ENCODE measurements at regions not wholly inside any gene's neighbourhood (a gene's known extent, or its start where the extent isn't known, plus 50 kb on each side); places are given as distances from the start of the nearest gene placed in this dataset.
"Not testable (repeated sequence)": the region's sequence is repeated elsewhere in the genome, so short reads cannot be mapped to it uniquely, and the experiment has no call there.

GRCh38 chr3:81198216-81198615 lies 563.2 kb downstream of the GBE1 start:
- FAIRE-seq (no peak), DNase-seq (ENCODE audit: insufficient read length, low spot score) (no peak)

DNA sequence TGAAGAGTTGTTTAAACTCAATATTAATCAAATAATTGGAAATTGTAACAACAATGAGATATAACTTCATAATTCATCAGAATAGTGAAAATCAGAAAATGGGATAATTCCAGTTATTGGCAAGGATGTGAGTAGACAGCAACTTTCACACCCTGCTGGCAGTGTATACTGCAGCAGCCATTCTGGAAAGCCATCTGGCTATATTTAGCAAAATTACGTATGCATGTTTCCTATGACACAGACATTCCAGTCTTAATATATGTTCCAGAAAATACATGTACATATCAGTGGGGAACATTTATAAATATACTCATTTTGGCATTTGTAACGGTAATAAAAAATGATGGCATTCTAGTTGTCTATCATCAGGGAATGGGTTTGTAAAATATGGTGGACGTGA lies 564.1 kb downstream of the GBE1 start:
- FAIRE-seq (no peak), DNase-seq (ENCODE audit: insufficient read length, low spot score) (no peak)

GRCh38 chr3:81195478-81195877 lies 566.0 kb downstream of the GBE1 start:
- FAIRE-seq (no peak), DNase-seq (ENCODE audit: insufficient read length, low spot score) (no peak)

GRCh38 chr3:81186412-81186811 lies 575.0 kb downstream of the GBE1 start:
- no peak for FAIRE-seq
- no peak for DNase-seq (ENCODE audit: insufficient read length, low spot score)

DNA sequence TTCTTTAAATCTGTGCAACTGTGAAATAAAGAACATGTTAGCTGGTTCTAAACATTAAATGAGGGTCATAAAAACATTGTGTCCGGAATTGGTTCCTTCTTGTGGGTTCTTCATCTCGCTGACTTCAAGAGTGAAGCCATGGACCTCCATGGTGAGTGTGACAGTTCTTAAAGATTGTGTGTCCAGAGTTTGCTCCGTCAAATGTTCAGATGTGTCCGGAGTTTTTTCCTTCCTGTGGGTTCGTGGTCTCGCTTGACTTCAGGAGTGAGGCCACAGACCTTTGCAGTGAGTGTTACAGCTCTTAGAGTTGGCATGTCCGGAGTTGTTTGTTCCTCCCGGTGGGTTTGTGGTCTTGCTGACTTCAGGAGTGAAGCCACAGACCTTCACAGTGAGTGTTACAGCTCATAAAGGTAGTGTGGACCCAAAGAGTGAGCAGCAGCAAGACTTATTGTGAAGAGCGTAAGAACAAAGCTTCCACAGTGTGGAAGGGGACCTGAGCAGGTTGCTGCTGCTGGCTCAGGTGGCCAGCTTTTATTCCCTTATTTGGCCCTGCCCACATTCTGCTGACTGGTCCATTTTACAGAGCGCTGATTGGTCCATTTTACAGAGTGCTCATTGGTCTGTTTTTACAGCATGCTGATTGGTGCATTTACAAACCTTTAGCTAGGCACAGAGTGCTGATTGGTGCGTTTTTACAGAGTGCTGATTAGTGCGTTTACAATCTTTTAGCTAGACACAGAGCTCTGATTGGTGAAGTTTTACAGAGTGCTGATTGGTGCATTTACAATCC lies 579.2 kb downstream of the GBE1 start:
- not testable (repeated sequence) for FAIRE-seq

GRCh38 chr3:81173514-81173913 lies 587.9 kb downstream of the GBE1 start:
- FAIRE-seq (no peak), DNase-seq (ENCODE audit: insufficient read length, low spot score) (no peak)

More for the DNA sequence above, 579.2 kb downstream of the GBE1 start:
- DNase-seq (ENCODE audit: insufficient read length, low spot score) = not testable (repeated sequence)

DNA sequence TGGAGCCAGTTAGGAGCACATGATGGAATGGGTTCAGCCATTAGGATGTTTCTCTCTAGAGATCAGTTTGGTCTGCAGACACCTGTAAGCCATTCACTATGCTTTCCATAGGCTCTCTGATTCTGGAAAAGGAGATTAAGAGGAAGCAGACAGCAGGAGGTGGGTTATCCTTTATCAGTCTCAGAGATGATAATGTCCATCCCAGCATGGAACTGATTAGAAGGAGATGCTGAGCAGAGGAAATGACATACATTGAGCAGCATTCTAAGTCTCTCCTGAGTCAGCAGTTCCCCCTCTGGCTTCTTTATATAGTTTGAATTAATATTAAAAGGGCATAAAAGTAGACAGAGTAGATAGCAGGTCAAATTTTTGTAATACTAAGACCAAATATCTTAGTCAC lies 591.1 kb downstream of the GBE1 start:
- DNase-seq (ENCODE audit: insufficient read length, low spot score) (no peak), FAIRE-seq (no peak)

DNA sequence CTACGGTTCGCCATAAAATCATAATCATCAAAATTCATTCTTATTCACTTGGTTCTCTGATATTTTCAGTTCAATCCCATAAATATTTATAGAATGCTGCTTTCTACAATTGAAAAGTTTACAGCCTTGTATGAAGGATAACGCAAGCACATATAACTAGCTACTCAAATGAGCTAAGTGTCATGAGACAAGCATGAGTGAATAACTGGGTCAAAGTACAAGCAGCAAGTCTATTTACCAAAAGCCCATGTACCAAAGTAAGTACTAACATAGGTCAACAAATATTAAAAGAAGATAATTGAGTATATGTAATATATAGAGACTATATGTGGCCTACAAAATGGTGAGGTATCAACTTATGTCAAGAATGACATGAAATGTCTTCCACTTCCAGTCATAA lies 596.6 kb downstream of the GBE1 start:
- DNase-seq (ENCODE audit: insufficient read length, low spot score) = no peak
- no peak for FAIRE-seq

DNA sequence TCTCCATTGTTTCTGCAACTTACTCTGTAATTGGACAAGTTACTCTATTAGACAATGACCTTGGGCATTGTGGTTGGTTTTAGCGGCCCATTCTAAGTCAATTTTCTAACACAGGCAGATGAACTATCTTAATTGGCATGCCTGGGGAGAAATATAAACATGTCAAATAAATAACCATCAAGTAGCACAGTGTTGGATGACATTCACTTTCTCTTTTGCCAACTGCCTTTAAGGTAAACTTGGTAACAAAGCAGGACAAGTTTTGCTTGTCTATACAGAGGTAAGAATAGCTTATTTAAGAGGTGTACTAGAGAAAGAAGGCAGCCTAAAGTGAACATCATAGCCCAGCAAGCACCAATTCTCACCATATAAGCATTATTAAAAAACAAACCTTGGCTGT lies 599.6 kb downstream of the GBE1 start:
- FAIRE-seq (no peak), DNase-seq (ENCODE audit: insufficient read length, low spot score) (no peak)

DNA sequence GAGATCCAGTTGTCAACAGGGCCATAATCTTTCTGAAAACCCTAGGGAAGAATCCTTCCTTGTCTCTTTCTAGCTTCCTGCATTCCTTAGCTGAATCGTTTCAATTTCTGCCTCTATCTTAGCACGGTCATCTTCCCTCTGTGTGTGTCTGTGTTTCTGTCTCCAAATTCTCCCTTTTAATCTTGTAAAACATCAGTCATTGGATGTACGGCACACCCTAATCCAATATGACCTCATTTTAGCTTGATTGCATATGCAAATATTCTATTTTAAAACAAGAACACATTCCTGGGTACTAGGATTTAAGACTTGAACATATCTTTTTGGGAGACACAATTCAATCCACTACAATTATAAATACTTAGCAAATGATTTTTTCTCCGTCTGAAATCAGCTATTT lies 600.3 kb downstream of the GBE1 start:
- no peak for DNase-seq (ENCODE audit: insufficient read length, low spot score)
- no peak for FAIRE-seq

GRCh38 chr3:81154611-81155143 lies 606.8 kb downstream of the GBE1 start:
- FAIRE-seq = peak; percentile 73
- DNase-seq (ENCODE audit: insufficient read length, low spot score) = no peak

- FAIRE-seq = no peak
- no peak for DNase-seq (ENCODE audit: insufficient read length, low spot score)
Measured at GRCh38 chr3:81152156-81152555, 609.3 kb downstream of the GBE1 start.

- no peak for FAIRE-seq
- no peak for DNase-seq (ENCODE audit: insufficient read length, low spot score)
Measured at GRCh38 chr3:81132995-81133394, 628.5 kb downstream of the GBE1 start.

- FAIRE-seq = no peak
Measured at GRCh38 chr3:81105789-81106488, 655.5 kb downstream of the GBE1 start.

DNA sequence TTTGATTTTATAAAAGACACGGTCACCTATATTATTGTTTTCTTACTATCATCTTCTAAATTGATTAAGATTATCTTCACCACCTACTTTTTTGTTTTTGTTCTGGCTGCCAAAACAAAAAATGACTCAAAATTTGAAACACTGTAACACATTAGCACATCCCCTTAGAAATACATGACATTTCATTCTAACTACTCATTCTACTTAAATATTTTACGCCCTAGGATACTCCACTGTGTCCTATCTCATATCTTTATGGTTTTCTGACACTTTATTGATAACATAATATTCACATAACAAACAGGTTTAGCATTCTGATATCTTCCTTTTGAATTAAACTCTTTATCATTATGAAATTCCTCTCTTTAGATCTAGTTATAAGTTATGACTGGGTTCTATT lies 656.2 kb downstream of the GBE1 start:
- no peak for FAIRE-seq
- no peak for DNase-seq (ENCODE audit: insufficient read length, low spot score)

More at GRCh38 chr3:81105789-81106488, 655.5 kb downstream of the GBE1 start:
- DNase-seq (ENCODE audit: insufficient read length, low spot score) = no peak

GRCh38 chr3:81097889-81098288 lies 663.6 kb downstream of the GBE1 start:
- DNase-seq (ENCODE audit: insufficient read length, low spot score) (no peak), FAIRE-seq (no peak)

DNA sequence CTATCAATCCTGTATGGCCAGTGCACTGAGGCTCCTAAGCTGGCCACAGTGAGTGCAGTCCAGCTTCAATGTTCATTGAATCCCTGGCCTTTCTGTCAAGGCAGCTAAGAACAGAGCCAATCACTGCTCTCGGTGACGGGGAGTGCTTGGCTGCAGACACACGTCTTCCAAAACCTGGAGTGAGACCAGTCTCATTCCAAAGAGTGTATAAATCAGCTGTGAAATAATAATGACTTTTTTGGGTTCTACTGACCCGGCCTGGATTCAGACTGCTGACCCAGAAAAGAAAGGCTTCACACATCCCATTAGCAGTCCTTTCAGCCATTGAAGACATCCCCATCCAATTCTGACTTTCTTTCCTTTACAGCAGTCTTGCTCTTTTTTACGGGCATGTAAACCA lies 665.5 kb downstream of the GBE1 start:
- DNase-seq (ENCODE audit: insufficient read length, low spot score) (no peak), FAIRE-seq (no peak)

GRCh38 chr3:81094986-81095385 lies 666.5 kb downstream of the GBE1 start:
- FAIRE-seq = no peak

DNA sequence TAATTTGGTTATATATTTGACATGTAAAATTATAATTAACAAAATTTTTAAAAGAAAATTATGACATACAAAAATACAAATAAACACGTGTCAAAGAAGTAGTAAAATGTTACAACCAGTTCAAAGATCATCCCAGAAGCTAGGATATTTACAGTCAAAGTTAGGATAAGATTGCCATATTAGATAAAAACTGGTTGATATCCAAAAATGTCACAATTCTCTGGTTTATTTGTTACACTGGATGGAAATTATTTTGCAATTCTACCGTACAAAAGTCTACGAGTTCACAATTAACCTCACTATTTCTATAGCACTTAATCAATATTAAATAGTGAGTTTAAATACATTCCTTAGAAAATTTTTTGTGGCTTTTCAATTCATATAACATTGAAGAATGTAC lies 673.8 kb downstream of the GBE1 start:
- no peak for DNase-seq (ENCODE audit: insufficient read length, low spot score)
- no peak for FAIRE-seq

More at GRCh38 chr3:81094986-81095385, 666.5 kb downstream of the GBE1 start:
- no peak for DNase-seq (ENCODE audit: insufficient read length, low spot score)

- FAIRE-seq = no peak
Measured at GRCh38 chr3:81086348-81086747, 675.1 kb downstream of the GBE1 start.

DNA sequence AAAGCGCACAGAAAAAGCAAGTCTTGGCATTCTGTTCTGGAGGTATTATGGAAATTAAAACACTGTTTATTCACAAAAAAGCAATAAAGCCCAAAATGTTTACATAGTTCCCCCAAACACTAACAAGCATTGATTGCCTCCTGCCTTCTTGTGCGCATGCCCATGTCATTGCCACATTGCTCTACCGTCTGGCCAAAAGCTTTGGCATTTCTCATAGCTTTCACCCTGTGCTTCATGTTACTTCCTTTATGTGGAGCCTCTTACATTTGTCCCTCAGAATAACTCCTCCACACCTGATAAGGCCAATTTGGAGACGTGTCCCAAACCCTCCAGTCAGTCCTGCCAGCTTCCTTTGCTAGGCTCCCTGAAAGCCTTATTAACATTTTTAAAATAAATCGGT lies 680.8 kb downstream of the GBE1 start:
- no peak for DNase-seq (ENCODE audit: insufficient read length, low spot score)
- FAIRE-seq = no peak

More at GRCh38 chr3:81086348-81086747, 675.1 kb downstream of the GBE1 start:
- DNase-seq (ENCODE audit: insufficient read length, low spot score) = no peak

DNA sequence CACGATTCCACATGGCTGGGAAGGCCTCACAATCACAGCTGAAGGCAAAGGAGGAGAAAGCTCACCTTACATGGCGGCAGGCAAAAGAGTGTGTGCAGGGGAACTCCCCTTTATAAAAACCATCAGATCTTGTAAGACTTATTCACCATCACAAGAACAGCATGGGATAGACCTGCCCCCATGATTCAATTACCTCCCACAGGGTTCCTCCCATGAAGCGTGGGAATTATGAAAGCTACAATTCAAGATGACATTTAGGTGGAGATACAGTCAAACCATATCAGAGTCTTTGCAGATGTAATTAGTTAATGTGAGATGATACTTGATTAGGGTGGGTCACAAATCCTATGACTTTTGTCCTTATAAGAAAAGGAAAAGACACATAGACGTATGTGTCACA lies 688.9 kb downstream of the GBE1 start:
- FAIRE-seq (no peak), DNase-seq (ENCODE audit: insufficient read length, low spot score) (no peak)

All from HTR-8/SVneo (cell line).